CD14-positive monocyte (primary cell): ENCODE measurements at regions not wholly inside any gene's neighbourhood (a gene's known extent, or its start where the extent isn't known, plus 50 kb on each side); places are given as distances from the start of the nearest gene placed in this dataset.

Experiments used
- DNase-seq, 3 donors: peaks; one replicate each; pipeline ENCODE4 v3.0.0-alpha.2; 2011 to 2022
- H2AFZ ChIP-seq: 2 replicates; pipeline ENCODE4 v1.6.0; 2012; ENCODE audit warnings: mild to moderate bottlenecking, low read depth, low read length, inconsistent platforms; ENCODE audit not compliant: insufficient read depth, poor library complexity, severe bottlenecking
- H3K27ac ChIP-seq, 2 donors: 1 replicate in 1 of 2; 2 replicates in 1 of 2; pipeline ENCODE4 v1.5.1; 2012 to 2013; ENCODE audit warnings: low read length in 2 of 2, control low read depth in 1 of 2, inconsistent platforms in 1 of 2, low read depth in 1 of 2, mild to moderate bottlenecking in 1 of 2
- H3K27me3 ChIP-seq, 2 donors: one replicate each; pipeline versions ENCODE4 v1.6.0 to v1.6.1; 2011 to 2013; ENCODE audit warnings: low read length in 2 of 2; ENCODE audit not compliant: control insufficient read depth in 2 of 2, insufficient read depth in 2 of 2
- H3K36me3 ChIP-seq, 2 donors: replicated peaks in 1 of 2; 1 replicate in 1 of 2; 2 replicates in 1 of 2; pipeline versions ENCODE4 v1.5.1 to v1.6.1; 2012 to 2013; ENCODE audit warnings: low read length in 2 of 2, control low read depth in 1 of 2, inconsistent platforms in 1 of 2, mild to moderate bottlenecking in 1 of 2; ENCODE audit not compliant: insufficient read depth in 2 of 2, control insufficient read depth in 1 of 2
- H3K4me1 ChIP-seq, 2 donors: 1 replicate in 1 of 2; 2 replicates in 1 of 2; pipeline versions ENCODE4 v1.5.1 to v1.6.1; 2012 to 2013; ENCODE audit warnings: low read length in 2 of 2, control low read depth in 1 of 2, inconsistent platforms in 1 of 2, mild to moderate bottlenecking in 1 of 2, moderate library complexity in 1 of 2; ENCODE audit not compliant: insufficient read depth in 2 of 2, control insufficient read depth in 1 of 2
- H3K4me2 ChIP-seq: replicated peaks from 2 replicates; pipeline ENCODE3; 2012; ENCODE audit warnings: low read length, moderate library complexity, mild to moderate bottlenecking; ENCODE audit not compliant: poor library complexity, severe bottlenecking; ENCODE audit errors: extremely low read depth
- H3K4me3 ChIP-seq, 3 experiments: fragments of 200-600 bp in 1 of 3; sonication (generic) in 1 of 3; replicated peaks in 1 of 3; 1 replicate in 2 of 3; 2 replicates in 1 of 3; pipeline ENCODE4 v1.5.1; 2011 to 2013; ENCODE audit warnings: low read length in 3 of 3, mild to moderate bottlenecking in 3 of 3, control low read depth in 2 of 3, low read depth in 2 of 3, inconsistent platforms in 1 of 3, moderate library complexity in 1 of 3
- H3K79me2 ChIP-seq: 2 replicates; pipeline ENCODE4 v1.6.0; 2012; ENCODE audit warnings: mild to moderate bottlenecking, control low read depth, inconsistent platforms, low read length, moderate library complexity; ENCODE audit not compliant: insufficient read depth
- H3K9ac ChIP-seq: 2 replicates; pipeline ENCODE4 v1.6.0; 2017; ENCODE audit warnings: low read length, mild to moderate bottlenecking; ENCODE audit not compliant: insufficient read depth, poor library complexity, severe bottlenecking
- H3K9me3 ChIP-seq, 2 donors: replicated peaks in 1 of 2; 1 replicate in 1 of 2; 2 replicates in 1 of 2; pipeline versions ENCODE4 v1.5.1 to v1.6.1; 2012 to 2013; ENCODE audit warnings: low read length in 2 of 2, control low read depth in 1 of 2; ENCODE audit not compliant: control insufficient read depth in 1 of 2, insufficient read depth in 1 of 2
- H4K20me1 ChIP-seq: 2 replicates; pipeline ENCODE4 v1.6.0; 2012; ENCODE audit warnings: mild to moderate bottlenecking, low read length, control low read depth, moderate library complexity; ENCODE audit not compliant: insufficient read depth
- H3K27ac Mint-ChIP-seq, 7 donors: one replicate each; pipeline ENCODE4 v1.8.0; 2020; ENCODE audit warnings: mild to moderate bottlenecking in 7 of 7, mixed read lengths in 7 of 7, moderate library complexity in 6 of 7, inconsistent platforms in 2 of 7
- H3K27me3 Mint-ChIP-seq, 3 donors: one replicate each; pipeline ENCODE4 v1.8.0; 2021 to 2022; ENCODE audit warnings: low read depth in 3 of 3, mild to moderate bottlenecking in 3 of 3, mixed read lengths in 3 of 3, moderate library complexity in 3 of 3, inconsistent platforms in 1 of 3
- H3K36me3 Mint-ChIP-seq, 2 donors: one replicate each; pipeline ENCODE4 v1.8.0; 2020; ENCODE audit warnings: mixed read lengths in 2 of 2, inconsistent platforms in 1 of 2, mild to moderate bottlenecking in 1 of 2
- H3K4me1 Mint-ChIP-seq: one replicate; pipeline ENCODE4 v1.8.0; 2020; ENCODE audit warnings: mild to moderate bottlenecking, mixed read lengths
- H3K4me3 Mint-ChIP-seq, 2 donors: one replicate each; pipeline ENCODE4 v1.8.0; 2020; ENCODE audit warnings: mild to moderate bottlenecking in 2 of 2, mixed read lengths in 2 of 2, moderate library complexity in 1 of 2
- H3K9me3 Mint-ChIP-seq, 7 donors: one replicate each; pipeline ENCODE4 v1.8.0; 2020 to 2022; ENCODE audit warnings: mixed read lengths in 7 of 7, mild to moderate bottlenecking in 6 of 7, moderate library complexity in 6 of 7, inconsistent platforms in 2 of 7
- WGBS: methylation state at CpG from one replicate; pipeline ENCODE4 v1.1.5; 2013; ENCODE audit warnings: missing lambda C conversion rate; ENCODE audit not compliant: insufficient coverage; 5-methylcytosine and 5-hydroxymethylcytosine counted together
- intact Hi-C, 2 donors: fragments of 100-400 bp; cut with micrococcal nuclease; formaldehyde crosslinking; loops; one replicate each; pipeline versions ENCODE4 v1.15.0 to v1.15.1; 2023
- TF ChIP-seq, protein P1 (sequence below): fragments of 200-600 bp; IDR thresholded peaks from one replicate; pipeline ENCODE4 v1.8.0; 2022; ENCODE audit warnings: antibody characterized with exemption, mild to moderate bottlenecking

DNA sequence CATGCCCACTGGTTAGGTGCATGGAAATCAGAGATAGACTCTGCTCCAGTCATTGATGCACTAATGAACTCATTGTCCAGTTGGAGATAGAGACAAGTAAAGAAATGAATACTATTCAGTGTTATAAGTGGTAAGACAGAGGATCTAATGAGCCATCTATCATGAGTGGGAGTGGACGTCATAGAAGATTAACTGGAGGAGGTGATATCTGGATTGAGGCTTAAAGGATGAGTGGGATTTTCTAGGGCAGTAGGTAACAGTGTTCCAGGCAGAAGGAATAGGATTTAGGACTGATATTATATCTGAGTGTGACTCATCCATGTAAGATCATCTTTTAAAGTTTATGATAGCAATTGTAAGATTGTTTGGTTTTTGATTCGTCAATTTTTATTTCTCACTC is 152.2 kb upstream of the CSNK1A1L start:
- Mint-ChIP-seq H3K27me3 (no peaks in the 10 kb centered on the region), H3K9me3 (peaks cover 4 to 15% (median 12%) of the 10 kb centered on the region in 7 donors), H3K27ac (no peak overlapping the region), H3K36me3 (no peaks in the 10 kb centered on the region), H3K4me3 (no peak overlapping the region), H3K4me1 (no peaks in the 10 kb centered on the region)
- intact Hi-C loops, result no loop called here
- H3K79me2 ChIP-seq, result no peaks in the 10 kb centered on the region
- no peak overlapping the region for H3K4me3 ChIP-seq
- H2AFZ ChIP-seq, result no peak overlapping the region
- TF ChIP-seq, protein P1, sequence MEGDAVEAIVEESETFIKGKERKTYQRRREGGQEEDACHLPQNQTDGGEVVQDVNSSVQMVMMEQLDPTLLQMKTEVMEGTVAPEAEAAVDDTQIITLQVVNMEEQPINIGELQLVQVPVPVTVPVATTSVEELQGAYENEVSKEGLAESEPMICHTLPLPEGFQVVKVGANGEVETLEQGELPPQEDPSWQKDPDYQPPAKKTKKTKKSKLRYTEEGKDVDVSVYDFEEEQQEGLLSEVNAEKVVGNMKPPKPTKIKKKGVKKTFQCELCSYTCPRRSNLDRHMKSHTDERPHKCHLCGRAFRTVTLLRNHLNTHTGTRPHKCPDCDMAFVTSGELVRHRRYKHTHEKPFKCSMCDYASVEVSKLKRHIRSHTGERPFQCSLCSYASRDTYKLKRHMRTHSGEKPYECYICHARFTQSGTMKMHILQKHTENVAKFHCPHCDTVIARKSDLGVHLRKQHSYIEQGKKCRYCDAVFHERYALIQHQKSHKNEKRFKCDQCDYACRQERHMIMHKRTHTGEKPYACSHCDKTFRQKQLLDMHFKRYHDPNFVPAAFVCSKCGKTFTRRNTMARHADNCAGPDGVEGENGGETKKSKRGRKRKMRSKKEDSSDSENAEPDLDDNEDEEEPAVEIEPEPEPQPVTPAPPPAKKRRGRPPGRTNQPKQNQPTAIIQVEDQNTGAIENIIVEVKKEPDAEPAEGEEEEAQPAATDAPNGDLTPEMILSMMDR, result no peak
- peaks cover 6 to 20% of the 10 kb centered on the region in 2 donors for H3K9me3 ChIP-seq
- H3K4me2 ChIP-seq, result no peak overlapping the region
- H3K27me3 ChIP-seq, result no peaks in the 10 kb centered on the region
- WGBS, result 83% methylated on average over 1 of the region's 2 CpGs
- H4K20me1 ChIP-seq, result no peaks in the 10 kb centered on the region
- H3K4me1 ChIP-seq, result no peaks in the 10 kb centered on the region
- H3K27ac ChIP-seq, result no peak overlapping the region
- no peak for DNase-seq
- no peaks in the 10 kb centered on the region for H3K36me3 ChIP-seq
- H3K9ac ChIP-seq, result no peak overlapping the region

- Mint-ChIP-seq H3K4me1 (no peaks in the 10 kb centered on the region), H3K9me3 (peaks cover 4 to 13% (median 8%) of the 10 kb centered on the region in 7 donors), H3K27ac (no peak overlapping the region), H3K4me3 (no peak overlapping the region), H3K27me3 (no peaks in the 10 kb centered on the region), H3K36me3 (no peaks in the 10 kb centered on the region)
- no peak overlapping the region for H2AFZ ChIP-seq
- peaks cover 0 to 14% of the 10 kb centered on the region in 2 donors for H3K9me3 ChIP-seq
- no peaks in the 10 kb centered on the region for H3K36me3 ChIP-seq
- TF ChIP-seq, protein P1, result no peak
- DNase-seq, result no peak
- H3K4me3 ChIP-seq, result no peak overlapping the region
- no peaks in the 10 kb centered on the region for H3K27me3 ChIP-seq
- no peaks in the 10 kb centered on the region for H4K20me1 ChIP-seq
- intact Hi-C loops, result no loop called here
- WGBS, result no CpG with 5 or more reads among the region's 1 CpG
- no peaks in the 10 kb centered on the region for H3K79me2 ChIP-seq
- no peaks in the 10 kb centered on the region for H3K4me1 ChIP-seq
- H3K27ac ChIP-seq, result no peak overlapping the region
- H3K9ac ChIP-seq, result no peak overlapping the region
- no peak overlapping the region for H3K4me2 ChIP-seq
Observed at GRCh38 chr13:37257051-37257450, 151.6 kb upstream of the CSNK1A1L start.
